Dermis microvascular lymphatic vessel endothelial cell (primary cell): ENCODE measurements at regions not wholly inside any gene's neighbourhood (a gene's known extent, or its start where the extent isn't known, plus 50 kb on each side); places are given as distances from the start of the nearest gene placed in this dataset.

Experiments used
- DNase-seq, 2 donors: peaks; one replicate each; pipeline versions ENCODE4 v3.0.0 to v3.0.0-alpha.2; 2010; ENCODE audit warnings: low read depth in 2 of 2

GRCh38 chr14:80379035-80379434 is 167.7 kb upstream of the DIO2 start:
- DNase-seq: no peak

- DNase-seq: no peak
These were observed 166.9 kb upstream of the DIO2 start for GRCh38 chr14:80378084-80378690.

GRCh38 chr14:80364816-80365215 is 153.5 kb upstream of the DIO2 start:
- DNase-seq: no peak

GRCh38 chr14:80364274-80364673 is 153.0 kb upstream of the DIO2 start:
- DNase-seq: peak in 1 of 2 donors; percentile 19

- DNase-seq: no peak
These were observed 146.8 kb upstream of the DIO2 start for GRCh38 chr14:80358112-80358511.

- peak in 1 of 2 donors; percentile 18 for DNase-seq
These were observed 145.1 kb upstream of the DIO2 start for GRCh38 chr14:80356413-80356812.

- no peak for DNase-seq
These were observed 143.7 kb upstream of the DIO2 start for GRCh38 chr14:80354860-80355581.

- no peak for DNase-seq
These were observed 141.2 kb upstream of the DIO2 start for GRCh38 chr14:80352471-80352870.

- DNase-seq: no peak
These were observed 139.4 kb upstream of the DIO2 start for GRCh38 chr14:80350707-80351106.

- no peak for DNase-seq
These were observed 135.1 kb upstream of the DIO2 start for GRCh38 chr14:80346395-80346794.

- DNase-seq: no peak
These were observed 132.9 kb upstream of the DIO2 start for GRCh38 chr14:80344208-80344607.

GRCh38 chr14:80336608-80337106 is 125.4 kb upstream of the DIO2 start:
- DNase-seq: no peak

GRCh38 chr14:80325688-80326087 is 114.4 kb upstream of the DIO2 start:
- DNase-seq: no peak

GRCh38 chr14:80325112-80325511 is 113.8 kb upstream of the DIO2 start:
- DNase-seq: no peak

- DNase-seq: no peak
These were observed 113.3 kb upstream of the DIO2 start for GRCh38 chr14:80324649-80325048.

GRCh38 chr14:80323038-80323665 is 111.8 kb upstream of the DIO2 start:
- DNase-seq: no peak

GRCh38 chr14:80316441-80316840 is 105.1 kb upstream of the DIO2 start:
- DNase-seq: no peak

- no peak for DNase-seq
These were observed 104.4 kb upstream of the DIO2 start for GRCh38 chr14:80315681-80316080.

GRCh38 chr14:80313806-80314205 is 102.5 kb upstream of the DIO2 start:
- DNase-seq: no peak

- peak in 1 of 2 donors; percentile 42 for DNase-seq
These were observed 99.8 kb upstream of the DIO2 start for GRCh38 chr14:80310938-80311750.

- no peak for DNase-seq
These were observed 92.9 kb upstream of the DIO2 start for GRCh38 chr14:80304125-80304766.
